Heart right ventricle (tissue), 16 donors: ENCODE measurements at regions not wholly inside any gene's neighbourhood (a gene's known extent, or its start where the extent isn't known, plus 50 kb on each side); places are given as distances from the start of the nearest gene placed in this dataset.

Source experiments
- ATAC-seq, 8 donors: fragments of 200-7000 bp; cut with Tn5 transposase; one replicate each; pipeline ENCODE4 v1.9.1; 2020; ENCODE audit warnings: mild to moderate bottlenecking in 8 of 8, moderate library complexity in 8 of 8, moderate number of reproducible peaks in 1 of 8
- DNase-seq, 2 donors: peaks; one replicate each; pipeline ENCODE4 v3.0.0-alpha.2; 2020
- H3K27ac ChIP-seq, 10 donors: fragments of 200-600 bp; sonication (generic) in 2 of 10; one replicate each; pipeline versions ENCODE4 v1.5.0 to v1.8.0; 2020 to 2022; ENCODE audit warnings: mild to moderate bottlenecking in 3 of 10
- H3K27me3 ChIP-seq, 7 donors: fragments of 200-600 bp; one replicate each; pipeline ENCODE4 v1.8.0; 2021 to 2022; ENCODE audit warnings: mild to moderate bottlenecking in 2 of 7
- H3K36me3 ChIP-seq, 9 donors: fragments of 200-600 bp; sonication (generic) in 1 of 9; one replicate each; pipeline versions ENCODE4 v1.5.0 to v1.8.0; 2020 to 2022; ENCODE audit warnings: mild to moderate bottlenecking in 2 of 9
- H3K4me1 ChIP-seq, 9 donors: fragments of 200-600 bp; sonication (generic) in 1 of 9; one replicate each; pipeline versions ENCODE4 v1.5.0 to v1.8.0; 2020 to 2022; ENCODE audit warnings: mild to moderate bottlenecking in 4 of 9
- H3K4me3 ChIP-seq, 10 donors: fragments of 200-600 bp; sonication (generic) in 2 of 10; one replicate each; pipeline versions ENCODE4 v1.5.0 to v1.8.0; 2020 to 2022; ENCODE audit warnings: mild to moderate bottlenecking in 7 of 10, moderate library complexity in 2 of 10
- H3K9me3 ChIP-seq, 11 donors: fragments of 200-600 bp in 10 of 11; sonication (generic) in 2 of 11; one replicate each; pipeline versions ENCODE4 v1.5.0 to v1.8.0; 2013 to 2022; ENCODE audit warnings: mild to moderate bottlenecking in 2 of 11, control low read depth in 1 of 11, moderate library complexity in 1 of 11
- WGBS, 2 donors: extraction: QIAGEN DNeasy Blood & Tissue Kit; methylation state at CpG; one replicate each; pipeline ENCODE4 v1.1.7; 2013; ENCODE audit warnings: inconsistent platforms in 1 of 2; 5-methylcytosine and 5-hydroxymethylcytosine counted together
- intact Hi-C, 10 donors: fragments of 100-400 bp; cut with DNase I; formaldehyde crosslinking; loops; one replicate each; pipeline versions ENCODE4 v1.11.1 to v1.14.2; 2022
- TF ChIP-seq, protein P1 (sequence below), 9 donors: fragments of 200-600 bp; sonication (generic) in 2 of 9; IDR thresholded peaks; one replicate each; pipeline versions ENCODE4 v1.5.0 to v1.8.0; 2021 to 2022; ENCODE audit warnings: antibody characterized with exemption in 9 of 9, mild to moderate bottlenecking in 5 of 9, moderate library complexity in 1 of 9
- donor health status: Arrhythmogenic right ventricular cardiomyopathy.
- donor health status: ischemic (EF 13 %, LVEDD 7.1; RV severe dilation, severe dysfunction).
- donor health status: healthy with polysubstance abuse.
- donor health status: DM: no; HTN: yes; CAD: no.
- donor health status: DM: no; HTN: no; CAD: no.
- donor health status: ischemic (EF 25% LVEDD 6.9; RV normal size, moderate dysfunction).
- donor health status: ischemic (EF 25% LVEDD 5.7; RV mildly dilated, moderate dysfunction).
- donor health status: healthy.
- donor health status: DM: yes; HTN: yes; CAD: no.
- donor health status: Ischemic cardiomyopathy.
- donor health status: ischemic (EF 35%, LVEDD 5.7; RV mildly dilated, moderate dysfunction).
- donor health status: nonischemic (EF 11% LVEDD 7.7; RV severe dilation, severe dysfunction).
- donor health status: DM: yes; HTN: yes; CAD: no.
- donor health status: PGD.
- donor health status: ischemic (EF 29% LVEDD 5.4; RV normal size, mild dysfunction).
- donor health status: nonischemic (EF 23%, LVEDD 6.1; RV moderate dilation, normal function).

- no peaks in the 10 kb centered on the region for H3K9me3 ChIP-seq
- DNase-seq = no peak
- no peak overlapping the region for H3K27ac ChIP-seq
- TF ChIP-seq, protein P1, sequence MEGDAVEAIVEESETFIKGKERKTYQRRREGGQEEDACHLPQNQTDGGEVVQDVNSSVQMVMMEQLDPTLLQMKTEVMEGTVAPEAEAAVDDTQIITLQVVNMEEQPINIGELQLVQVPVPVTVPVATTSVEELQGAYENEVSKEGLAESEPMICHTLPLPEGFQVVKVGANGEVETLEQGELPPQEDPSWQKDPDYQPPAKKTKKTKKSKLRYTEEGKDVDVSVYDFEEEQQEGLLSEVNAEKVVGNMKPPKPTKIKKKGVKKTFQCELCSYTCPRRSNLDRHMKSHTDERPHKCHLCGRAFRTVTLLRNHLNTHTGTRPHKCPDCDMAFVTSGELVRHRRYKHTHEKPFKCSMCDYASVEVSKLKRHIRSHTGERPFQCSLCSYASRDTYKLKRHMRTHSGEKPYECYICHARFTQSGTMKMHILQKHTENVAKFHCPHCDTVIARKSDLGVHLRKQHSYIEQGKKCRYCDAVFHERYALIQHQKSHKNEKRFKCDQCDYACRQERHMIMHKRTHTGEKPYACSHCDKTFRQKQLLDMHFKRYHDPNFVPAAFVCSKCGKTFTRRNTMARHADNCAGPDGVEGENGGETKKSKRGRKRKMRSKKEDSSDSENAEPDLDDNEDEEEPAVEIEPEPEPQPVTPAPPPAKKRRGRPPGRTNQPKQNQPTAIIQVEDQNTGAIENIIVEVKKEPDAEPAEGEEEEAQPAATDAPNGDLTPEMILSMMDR (IDR thresholded peaks at IDR 0.05) = no peak
- intact Hi-C loops = no loop called here
- H3K36me3 ChIP-seq = no peaks in the 10 kb centered on the region
- H3K4me1 ChIP-seq = no peaks in the 10 kb centered on the region
- H3K4me3 ChIP-seq = no peak overlapping the region
- 54 to 60% methylated on average over 1 of the region's 1 CpG for WGBS, 2 donors
- peaks cover 0 to 3% (median 0%) of the 10 kb centered on the region in 7 donors for H3K27me3 ChIP-seq
- no peak for ATAC-seq
Measured at GRCh38 chr5:152314196-152314829, 90.8 kb downstream of the NMUR2 start.

DNA sequence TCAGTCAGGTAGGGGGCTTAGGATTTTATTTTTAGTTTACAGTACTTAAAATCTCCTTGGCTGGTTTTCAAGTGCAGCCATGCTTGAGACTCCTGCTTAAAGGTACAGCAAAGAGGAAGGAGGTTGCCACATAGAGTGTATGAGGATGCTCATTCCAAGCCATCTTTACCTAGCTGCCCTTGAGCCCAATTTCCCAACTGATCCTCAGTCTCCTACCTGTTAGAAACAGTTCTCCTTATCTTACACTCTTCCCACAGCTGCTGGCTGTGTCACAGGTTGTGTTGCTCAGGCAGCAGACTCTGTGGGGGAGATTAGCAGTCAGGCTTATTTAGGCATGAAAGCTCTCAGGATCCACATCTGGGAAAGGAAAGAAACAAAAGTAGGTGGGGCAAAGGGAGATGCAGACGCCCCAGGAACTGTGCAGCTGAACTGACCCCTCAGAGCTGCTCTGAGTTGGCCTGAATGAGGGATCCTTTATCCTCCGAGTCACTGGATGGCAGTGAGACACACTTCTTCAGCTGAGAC, 95.1 kb downstream of the NMUR2 start:
- 24 to 59% methylated on average over 2 of the region's 2 CpGs for WGBS, 2 donors

GRCh38 chr5:152306386-152306785, 98.7 kb downstream of the NMUR2 start:
- Histone ChIP-seq H3K27ac (no peak overlapping the region), H3K27me3 (no peaks in the 10 kb centered on the region), H3K4me3 (no peak overlapping the region), H3K9me3 (peaks cover 0 to 6% (median 0%) of the 10 kb centered on the region in 11 donors), H3K4me1 (no peaks in the 10 kb centered on the region), H3K36me3 (no peaks in the 10 kb centered on the region)
- TF ChIP-seq, protein P1 (IDR thresholded peaks at IDR 0.05) = no peak
- WGBS, 2 donors = 62 to 65% methylated on average over 2 of the region's 2 CpGs
- ATAC-seq (no peak), DNase-seq (no peak)
- intact Hi-C loops = no loop called here

More for the DNA sequence above, 95.1 kb downstream of the NMUR2 start:
- Histone ChIP-seq H3K27ac (no peak overlapping the region), H3K27me3 (peaks cover 0 to 3% (median 0%) of the 10 kb centered on the region in 7 donors), H3K36me3 (no peaks in the 10 kb centered on the region), H3K4me3 (no peak overlapping the region), H3K9me3 (peaks cover 0 to 6% (median 0%) of the 10 kb centered on the region in 11 donors), H3K4me1 (no peaks in the 10 kb centered on the region)
- DNase-seq (no peak), ATAC-seq (no peak)
- TF ChIP-seq, protein P1 (IDR thresholded peaks at IDR 0.05) = no peak
- intact Hi-C loops = no loop called here

- H3K9me3 ChIP-seq = peaks cover 0 to 6% (median 0%) of the 10 kb centered on the region in 11 donors
- no peak overlapping the region for H3K4me3 ChIP-seq
- H3K36me3 ChIP-seq = no peaks in the 10 kb centered on the region
- DNase-seq = no peak
- intact Hi-C loops = no loop called here
- TF ChIP-seq, protein P1 (IDR thresholded peaks at IDR 0.05) = no peak
- no peaks in the 10 kb centered on the region for H3K4me1 ChIP-seq
- 90 to 91% methylated on average over 3 of the region's 3 CpGs for WGBS, 2 donors
- no peak for ATAC-seq
- no peak overlapping the region for H3K27ac ChIP-seq
- no peaks in the 10 kb centered on the region for H3K27me3 ChIP-seq
Measured at GRCh38 chr5:152305525-152305924, 99.6 kb downstream of the NMUR2 start.
